ENCODE measurements at regions not wholly inside any gene's neighbourhood (a gene's known extent, or its start where the extent isn't known, plus 50 kb on each side); places are given as distances from the start of the nearest gene placed in this dataset.

- no peak for FAIRE-seq
These were observed 351.2 kb downstream of the CDH2 start for GRCh38 chr18:27825689-27826088.

- FAIRE-seq = no peak
These were observed 351.9 kb downstream of the CDH2 start for GRCh38 chr18:27824841-27825681.

DNA sequence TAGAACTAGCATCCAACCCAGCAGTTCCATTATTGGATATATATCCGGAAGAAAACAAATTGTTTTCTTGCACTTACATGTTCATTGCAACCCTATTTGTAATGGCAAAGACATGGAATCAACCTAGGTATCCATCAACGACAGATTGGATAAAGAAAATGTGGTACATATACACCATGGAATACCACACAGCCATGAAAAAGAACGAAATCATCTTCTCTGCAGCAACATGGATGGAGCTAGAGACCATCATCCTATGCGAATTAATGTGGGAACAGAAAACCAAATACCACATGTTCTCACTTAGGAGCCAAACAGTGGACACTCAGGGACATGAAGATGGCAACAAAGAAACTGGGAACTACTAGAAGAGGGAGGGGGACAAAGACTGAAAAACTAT is 352.7 kb downstream of the CDH2 start:
- no peak for FAIRE-seq

DNA sequence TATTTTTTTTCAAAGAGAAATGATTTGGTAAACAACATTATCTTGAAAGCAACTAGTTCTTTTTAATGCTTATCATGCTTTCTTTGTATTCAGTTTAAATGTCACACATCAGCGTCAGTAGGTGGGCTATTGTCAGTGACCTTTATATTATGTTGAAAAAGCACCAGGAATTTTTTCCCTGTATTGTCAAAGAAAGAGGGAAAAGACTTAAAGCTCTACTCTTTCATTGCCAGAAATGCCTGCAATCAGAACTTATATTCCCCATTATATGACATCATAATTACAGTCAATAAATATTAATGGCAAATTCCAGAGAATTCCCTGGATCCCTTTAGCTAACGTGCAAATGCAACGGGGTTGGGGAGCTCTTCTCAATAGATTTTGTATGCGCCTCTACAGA is 353.9 kb downstream of the CDH2 start:
- no peak for FAIRE-seq

GRCh38 chr18:27808683-27809082 is 368.2 kb downstream of the CDH2 start:
- FAIRE-seq = no peak

GRCh38 chr18:27803957-27804356 is 373.0 kb downstream of the CDH2 start:
- FAIRE-seq = no peak

DNA sequence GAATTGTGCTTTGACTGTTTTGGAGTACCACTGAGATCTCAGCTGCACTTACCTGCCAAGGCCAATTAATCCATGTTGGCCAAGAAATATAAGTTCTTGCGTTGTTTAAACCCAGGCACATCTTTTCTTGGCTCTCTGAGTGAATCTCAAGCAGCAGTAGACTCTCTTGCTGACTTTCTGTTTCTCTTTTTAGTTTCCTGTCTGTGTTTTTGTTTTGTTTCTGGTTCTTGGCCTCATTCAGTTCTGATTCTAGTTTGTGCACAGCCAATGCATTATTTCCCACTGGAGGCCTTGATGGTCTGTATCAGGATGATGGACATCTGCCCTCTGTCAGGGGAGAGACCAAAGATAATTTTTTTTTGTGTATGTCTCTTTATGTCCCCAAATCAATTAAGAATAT is 379.4 kb downstream of the CDH2 start:
- no peak for FAIRE-seq

- FAIRE-seq = no peak
These were observed 382.6 kb downstream of the CDH2 start for GRCh38 chr18:27794181-27794926.

GRCh38 chr18:27793013-27793785 is 383.7 kb downstream of the CDH2 start:
- FAIRE-seq = no peak

GRCh38 chr18:27789406-27789805 is 387.5 kb downstream of the CDH2 start:
- FAIRE-seq = no peak

DNA sequence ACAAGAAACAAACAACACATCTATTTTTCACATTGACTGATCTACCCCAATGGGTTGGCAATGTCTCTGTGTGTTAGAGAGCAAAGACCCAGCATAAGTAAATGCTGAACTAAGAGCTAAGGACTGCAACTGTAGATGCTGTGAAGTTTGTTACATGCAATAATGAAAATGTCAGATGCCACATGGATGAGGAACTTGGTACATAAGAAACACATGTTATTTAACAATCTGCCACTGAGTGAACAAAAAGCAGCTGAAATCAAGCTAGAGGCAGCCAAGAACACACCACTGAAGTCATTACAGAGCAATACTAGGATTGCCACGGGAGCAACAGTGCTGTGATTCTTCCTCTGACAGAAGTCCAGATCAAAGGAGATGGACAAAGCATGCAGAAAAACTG is 389.4 kb downstream of the CDH2 start:
- no peak for FAIRE-seq

- FAIRE-seq = no peak
These were observed 391.0 kb downstream of the CDH2 start for GRCh38 chr18:27785815-27786471.

DNA sequence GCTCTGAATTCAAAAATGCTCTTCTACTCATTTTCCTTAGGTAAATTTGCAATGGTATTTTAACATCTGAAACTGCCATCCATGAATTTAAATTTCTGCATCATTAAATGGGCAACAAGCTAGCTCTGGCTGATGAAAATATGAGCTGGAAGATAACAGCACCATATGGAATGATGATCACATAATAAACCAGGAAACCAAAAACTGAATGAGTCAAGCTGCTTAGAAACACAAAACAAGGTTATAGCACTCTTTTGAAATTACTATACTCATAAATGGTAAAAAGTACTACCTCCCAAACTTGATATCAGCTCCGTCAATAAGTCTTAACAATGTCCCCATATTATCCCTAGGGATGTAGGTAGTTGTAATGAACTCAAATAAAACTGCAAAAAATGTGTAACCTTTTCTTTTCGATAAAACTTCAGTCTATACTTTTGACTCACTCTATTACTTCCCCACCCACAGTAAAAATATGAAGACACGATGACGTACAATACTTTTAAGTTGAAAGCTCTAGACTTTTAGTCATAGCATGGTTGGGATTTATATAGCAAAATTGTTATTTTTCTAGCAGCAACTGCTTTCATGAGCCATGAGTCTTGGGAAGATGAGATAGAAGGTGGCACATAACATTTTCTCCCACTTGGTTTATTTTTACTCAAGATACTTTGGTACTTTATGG is 396.7 kb downstream of the CDH2 start:
- FAIRE-seq = no peak

DNA sequence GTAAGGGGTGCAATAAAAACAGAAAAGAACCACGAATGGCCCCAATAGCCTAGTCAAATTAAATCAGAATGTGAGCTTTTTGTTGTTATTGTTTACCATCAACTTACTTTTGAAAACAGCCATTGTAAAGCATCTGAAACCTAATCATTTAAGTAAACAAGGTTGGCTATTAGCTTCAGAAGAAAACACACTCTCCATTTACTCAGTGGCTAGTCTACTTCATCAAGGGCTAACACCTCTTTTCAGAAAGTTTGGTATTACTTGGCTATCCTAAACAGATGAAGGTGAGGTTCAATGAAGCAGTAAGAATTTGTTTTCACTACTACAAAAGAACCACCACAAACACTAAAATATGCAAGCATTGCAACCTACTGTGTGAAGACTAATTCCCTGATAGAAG is 398.0 kb downstream of the CDH2 start:
- no peak for FAIRE-seq

GRCh38 chr18:27778441-27778840 is 398.5 kb downstream of the CDH2 start:
- no peak for FAIRE-seq

- FAIRE-seq = no peak
These were observed 404.8 kb downstream of the CDH2 start for GRCh38 chr18:27772081-27772480.

GRCh38 chr18:27771571-27771970 is 405.4 kb downstream of the CDH2 start:
- no peak for FAIRE-seq

GRCh38 chr18:27769152-27769551 is 407.8 kb downstream of the CDH2 start:
- FAIRE-seq = no peak

GRCh38 chr18:27763936-27764335 is 413.0 kb downstream of the CDH2 start:
- FAIRE-seq = no peak

DNA sequence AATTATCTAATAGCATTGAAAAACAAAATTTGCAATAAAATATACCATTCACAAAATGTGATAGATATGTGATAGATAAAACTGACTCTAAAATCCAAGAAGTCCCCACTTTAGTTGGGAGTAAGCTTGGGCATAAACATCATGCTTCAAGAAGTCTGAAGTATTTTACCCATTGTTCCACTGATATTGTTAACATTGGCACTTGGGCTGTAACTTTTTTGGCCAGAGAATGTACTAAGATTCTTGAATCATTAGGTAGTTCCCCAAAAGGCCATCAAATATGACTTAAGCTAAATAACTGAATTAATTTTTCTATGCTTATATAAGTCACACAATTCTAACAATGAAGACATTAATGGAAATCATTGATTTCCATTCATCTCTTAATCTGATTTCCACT is 413.6 kb downstream of the CDH2 start:
- no peak for FAIRE-seq

DNA sequence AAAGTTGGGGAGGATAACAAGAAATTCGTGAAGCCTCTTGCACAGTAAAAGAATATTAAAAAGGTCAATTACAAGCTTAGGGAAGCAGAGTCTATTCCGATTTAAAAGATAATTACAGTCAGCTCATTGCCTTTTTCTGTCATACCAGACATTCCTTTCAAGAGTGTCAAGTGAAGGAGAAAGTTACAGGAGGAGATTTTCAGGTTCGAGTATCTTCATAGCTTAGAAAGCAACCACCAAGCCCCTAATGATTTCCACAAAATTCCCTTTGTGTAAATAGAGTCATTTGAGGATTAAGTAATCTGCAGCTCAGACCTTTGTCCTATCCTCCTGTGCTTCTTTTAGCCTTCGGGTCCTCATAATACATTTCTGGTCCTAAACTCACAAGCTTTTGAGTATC is 414.9 kb downstream of the CDH2 start:
- FAIRE-seq = no peak

DNA sequence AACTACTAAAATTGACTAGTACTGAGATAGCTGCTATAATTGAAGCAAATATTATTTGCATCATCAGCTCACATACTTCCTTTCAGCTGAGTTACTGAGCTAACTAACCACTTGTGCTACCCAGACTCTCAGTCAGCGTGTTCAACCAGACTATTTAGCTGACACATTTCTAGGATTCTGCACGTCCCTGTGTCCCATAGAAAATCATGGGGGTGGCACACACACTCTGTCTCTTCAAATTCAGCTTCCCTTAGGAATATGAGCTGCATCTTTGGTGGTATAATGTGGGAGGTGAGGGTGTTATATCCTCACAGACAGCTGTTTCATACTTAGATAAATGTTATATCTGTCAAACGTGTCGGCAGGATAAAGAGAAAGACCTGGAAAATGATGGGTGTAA is 424.0 kb downstream of the CDH2 start:
- no peak for FAIRE-seq
